ENCODE measurements at regions not wholly inside any gene's neighbourhood (a gene's known extent, or its start where the extent isn't known, plus 50 kb on each side); places are given as distances from the start of the nearest gene placed in this dataset.

GRCh38 chr10:10609379-10609955 is 408.2 kb upstream of the CELF2 start:
- DNase-seq = no peak

- no peak for DNase-seq
These were observed 407.5 kb upstream of the CELF2 start for GRCh38 chr10:10610171-10610570.

GRCh38 chr10:10612151-10612550 is 405.5 kb upstream of the CELF2 start:
- no peak for DNase-seq

GRCh38 chr10:10613656-10614244 is 403.9 kb upstream of the CELF2 start:
- no peak for DNase-seq

GRCh38 chr10:10617686-10618085 is 400.0 kb upstream of the CELF2 start:
- DNase-seq = no peak

- no peak for DNase-seq
These were observed 399.5 kb upstream of the CELF2 start for GRCh38 chr10:10618139-10618538.

GRCh38 chr10:10623958-10624566 is 393.6 kb upstream of the CELF2 start:
- no peak for DNase-seq

GRCh38 chr10:10624567-10624962 is 393.1 kb upstream of the CELF2 start:
- no peak for DNase-seq

GRCh38 chr10:10625491-10625890 is 392.2 kb upstream of the CELF2 start:
- no peak for DNase-seq

- no peak for DNase-seq
These were observed 390.9 kb upstream of the CELF2 start for GRCh38 chr10:10626734-10627133.

GRCh38 chr10:10627414-10627813 is 390.3 kb upstream of the CELF2 start:
- DNase-seq = no peak

GRCh38 chr10:10629512-10629911 is 388.2 kb upstream of the CELF2 start:
- no peak for DNase-seq

GRCh38 chr10:10630281-10630680 is 387.4 kb upstream of the CELF2 start:
- DNase-seq = no peak

- DNase-seq = no peak
These were observed 386.9 kb upstream of the CELF2 start for GRCh38 chr10:10630782-10631181.

- no peak for DNase-seq
These were observed 375.5 kb upstream of the CELF2 start for GRCh38 chr10:10642189-10642588.

GRCh38 chr10:10642751-10643150 is 374.9 kb upstream of the CELF2 start:
- DNase-seq = no peak

GRCh38 chr10:10644008-10644646 is 373.5 kb upstream of the CELF2 start:
- DNase-seq = no peak

- no peak for DNase-seq
These were observed 372.8 kb upstream of the CELF2 start for GRCh38 chr10:10644676-10645385.

GRCh38 chr10:10647331-10647730 is 370.3 kb upstream of the CELF2 start:
- DNase-seq = no peak

GRCh38 chr10:10657139-10657760 is 360.4 kb upstream of the CELF2 start:
- no peak for DNase-seq

- no peak for DNase-seq
These were observed 359.4 kb upstream of the CELF2 start for GRCh38 chr10:10658172-10658785.

- no peak for DNase-seq
These were observed 357.6 kb upstream of the CELF2 start for GRCh38 chr10:10660054-10660453.

- no peak for DNase-seq
These were observed 356.5 kb upstream of the CELF2 start for GRCh38 chr10:10661176-10661575.
